Coronary artery (tissue), 2 donors: ENCODE measurements at regions not wholly inside any gene's neighbourhood (a gene's known extent, or its start where the extent isn't known, plus 50 kb on each side); places are given as distances from the start of the nearest gene placed in this dataset.

Experiments used
- DNase-seq: peaks from one replicate; pipeline ENCODE4 v3.0.0-alpha.2; 2017; ENCODE audit warnings: low spot score
- H3K27ac ChIP-seq, 2 donors: fragments of 200-600 bp; sonication (generic); one replicate each; pipeline ENCODE4 v1.5.1; 2016 to 2019
- H3K4me3 ChIP-seq: fragments of 200-600 bp; sonication (generic); 2 replicates; pipeline ENCODE4 v1.5.1; 2016; ENCODE audit warnings: mild to moderate bottlenecking, moderate library complexity
- TF ChIP-seq, protein P1 (sequence below): fragments of 200-600 bp; sonication (generic); IDR thresholded peaks from one replicate; pipeline ENCODE4 v1.5.1; 2019; ENCODE audit warnings: antibody characterized with exemption

DNA sequence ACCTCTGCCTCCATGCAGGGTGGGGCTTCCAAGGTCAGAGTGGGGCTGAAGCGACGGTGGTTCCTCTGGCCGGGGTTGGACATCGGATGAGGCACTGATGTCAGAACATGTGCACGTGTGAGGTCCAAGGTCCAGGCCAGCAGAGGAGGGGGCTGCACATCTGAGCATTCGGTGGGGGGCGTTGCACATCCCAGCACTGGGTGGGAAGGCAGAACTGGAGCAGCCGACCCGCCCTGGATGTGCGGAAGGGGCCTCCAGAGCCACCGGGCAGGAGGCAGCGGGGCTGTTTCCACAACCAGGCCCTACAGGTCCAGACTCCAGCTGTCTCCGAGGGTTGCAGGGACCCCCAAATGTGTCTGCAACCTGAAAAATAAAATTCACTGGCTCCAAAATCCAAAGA, 271.0 kb downstream of the CTTN start:
- TF ChIP-seq, protein P1, sequence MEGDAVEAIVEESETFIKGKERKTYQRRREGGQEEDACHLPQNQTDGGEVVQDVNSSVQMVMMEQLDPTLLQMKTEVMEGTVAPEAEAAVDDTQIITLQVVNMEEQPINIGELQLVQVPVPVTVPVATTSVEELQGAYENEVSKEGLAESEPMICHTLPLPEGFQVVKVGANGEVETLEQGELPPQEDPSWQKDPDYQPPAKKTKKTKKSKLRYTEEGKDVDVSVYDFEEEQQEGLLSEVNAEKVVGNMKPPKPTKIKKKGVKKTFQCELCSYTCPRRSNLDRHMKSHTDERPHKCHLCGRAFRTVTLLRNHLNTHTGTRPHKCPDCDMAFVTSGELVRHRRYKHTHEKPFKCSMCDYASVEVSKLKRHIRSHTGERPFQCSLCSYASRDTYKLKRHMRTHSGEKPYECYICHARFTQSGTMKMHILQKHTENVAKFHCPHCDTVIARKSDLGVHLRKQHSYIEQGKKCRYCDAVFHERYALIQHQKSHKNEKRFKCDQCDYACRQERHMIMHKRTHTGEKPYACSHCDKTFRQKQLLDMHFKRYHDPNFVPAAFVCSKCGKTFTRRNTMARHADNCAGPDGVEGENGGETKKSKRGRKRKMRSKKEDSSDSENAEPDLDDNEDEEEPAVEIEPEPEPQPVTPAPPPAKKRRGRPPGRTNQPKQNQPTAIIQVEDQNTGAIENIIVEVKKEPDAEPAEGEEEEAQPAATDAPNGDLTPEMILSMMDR = no peak
- no peak for DNase-seq
- H3K4me3 ChIP-seq = no peak overlapping the region
- no peak overlapping the region for H3K27ac ChIP-seq

DNA sequence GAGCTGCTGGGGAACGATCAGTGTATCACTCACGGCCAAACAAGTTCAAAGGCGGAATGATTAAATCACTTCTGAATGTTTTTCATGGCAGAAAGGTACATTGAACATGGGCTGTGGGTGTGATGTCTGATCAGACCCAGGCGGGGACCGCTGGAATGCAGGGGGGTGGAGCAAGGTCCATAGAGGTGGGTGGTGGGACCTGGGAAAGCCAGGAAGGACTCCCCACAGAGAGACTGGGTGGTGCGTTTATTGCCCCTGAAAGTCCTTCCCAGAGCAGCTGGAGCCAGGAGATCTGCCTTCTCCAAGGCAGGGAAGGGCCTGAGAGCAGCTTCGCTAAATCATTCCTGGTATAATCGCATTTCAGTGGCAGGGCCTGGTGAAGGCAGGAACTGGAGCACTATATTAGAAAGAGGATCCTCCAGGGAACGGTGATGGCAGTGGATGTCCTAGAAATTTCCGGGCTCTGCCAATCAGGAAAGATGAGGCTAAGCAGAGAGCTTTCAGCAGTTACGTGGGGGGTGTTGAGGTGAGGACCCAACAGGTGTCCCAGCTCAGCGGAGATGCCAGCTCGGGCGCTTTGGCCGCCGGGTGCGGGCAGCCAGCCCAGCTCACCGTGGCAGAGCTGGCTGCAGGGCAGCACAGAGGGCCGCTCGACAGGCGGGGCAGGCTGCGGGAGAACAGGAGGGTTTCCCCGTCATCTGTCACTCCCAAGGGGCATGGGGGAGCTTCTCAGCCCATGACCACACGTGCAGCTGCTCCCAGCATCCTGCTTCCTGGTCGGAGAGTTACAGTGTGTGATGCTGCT, 271.7 kb downstream of the CTTN start:
- no peak overlapping the region for H3K4me3 ChIP-seq
- DNase-seq = no peak
- TF ChIP-seq, protein P1 = no peak
- H3K27ac ChIP-seq = no peak overlapping the region

DNA sequence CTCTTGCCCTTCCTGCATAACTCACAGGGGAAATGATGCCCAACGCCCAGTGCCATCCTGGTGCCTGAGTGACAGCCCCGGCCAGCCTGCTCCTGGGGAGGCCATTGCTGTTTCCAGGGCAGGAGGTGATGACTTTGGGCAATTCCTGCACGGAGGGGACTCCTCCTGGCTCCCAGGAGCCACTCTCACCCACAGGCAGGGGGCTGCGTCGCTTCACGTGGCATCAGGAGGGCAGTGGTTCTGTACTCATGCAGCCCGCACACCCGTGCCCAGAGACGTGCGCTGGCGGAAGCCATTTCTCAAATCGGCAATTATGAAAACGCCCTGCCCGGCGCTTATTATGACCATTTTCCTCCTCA, 272.3 kb downstream of the CTTN start:
- Histone ChIP-seq H3K27ac (no peak overlapping the region), H3K4me3 (no peak overlapping the region)
- DNase-seq = no peak
- TF ChIP-seq, protein P1 = no peak

DNA sequence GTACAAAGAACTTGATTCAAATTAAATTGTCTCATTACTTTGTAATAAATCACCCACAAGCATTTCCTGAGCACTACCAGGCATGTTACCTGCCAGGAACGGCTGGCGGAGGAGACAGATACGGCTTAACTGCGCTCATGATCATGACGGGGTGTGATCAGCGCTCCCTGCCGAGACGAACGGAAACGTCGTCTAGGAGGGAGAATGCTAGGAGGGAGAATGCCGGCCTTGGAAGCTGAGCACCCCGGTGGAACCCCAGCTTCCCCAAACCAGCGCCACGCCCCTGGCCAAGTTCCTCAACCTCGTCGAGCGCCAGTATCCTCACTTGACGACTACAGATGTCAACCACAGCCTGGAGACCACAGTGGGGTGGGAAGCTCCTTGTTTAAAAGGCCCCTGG, 272.8 kb downstream of the CTTN start:
- TF ChIP-seq, protein P1 = no peak
- DNase-seq = no peak
- no peak overlapping the region for H3K4me3 ChIP-seq
- no peak overlapping the region for H3K27ac ChIP-seq

DNA sequence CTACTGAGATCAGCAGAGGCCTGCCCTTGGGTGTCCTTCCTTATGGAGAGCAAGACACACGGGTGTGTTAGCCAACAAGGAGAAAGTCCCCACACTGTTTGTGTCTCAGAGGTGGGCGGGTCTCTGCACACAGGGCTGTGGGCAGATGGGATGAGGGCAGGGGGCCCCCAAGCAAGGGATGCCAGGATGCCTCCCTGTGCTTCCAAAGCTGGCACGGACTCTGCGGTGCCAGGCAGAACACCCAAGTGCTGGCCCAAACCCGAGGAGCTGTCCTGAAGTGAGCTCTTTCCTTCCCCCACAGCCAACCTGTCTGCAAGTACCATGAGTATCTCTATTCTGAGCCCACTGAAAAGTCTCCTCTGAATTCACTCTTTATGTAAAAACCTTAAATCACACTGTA, 273.3 kb downstream of the CTTN start:
- H3K27ac ChIP-seq = no peak overlapping the region
- DNase-seq = no peak
- TF ChIP-seq, protein P1 = no peak
- H3K4me3 ChIP-seq = no peak overlapping the region

DNA sequence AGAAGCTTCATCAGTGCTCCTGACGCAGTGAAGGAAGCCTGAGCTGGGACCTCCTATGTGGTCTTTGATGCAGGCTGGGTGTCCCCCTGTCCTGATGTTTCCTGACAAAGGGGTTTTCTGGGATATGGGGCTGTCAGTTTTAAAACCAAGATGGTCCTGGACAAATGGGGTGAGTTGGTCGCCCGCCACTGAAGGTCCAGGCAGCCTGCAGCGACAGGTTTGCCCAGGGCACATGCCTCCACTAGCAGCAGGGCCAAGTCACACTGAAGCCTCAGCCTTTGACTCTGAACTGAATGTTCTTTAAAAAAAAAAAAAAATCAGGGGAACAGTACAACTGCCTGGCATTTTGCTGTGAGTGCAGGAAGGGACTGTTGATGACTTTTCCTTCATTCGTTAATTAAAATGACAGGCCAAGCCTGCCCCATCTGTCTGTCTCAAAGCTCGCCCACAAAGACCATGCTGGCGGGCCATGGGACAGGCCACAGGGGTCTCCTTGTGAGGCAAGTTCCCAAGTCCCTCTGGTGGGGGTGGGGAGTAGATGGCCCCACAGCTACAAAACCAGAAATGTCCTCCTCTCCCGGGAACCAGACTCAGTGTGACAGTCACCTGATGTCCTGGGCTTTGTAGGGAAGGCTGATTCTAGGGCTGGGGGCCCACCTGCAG, 274.8 kb downstream of the CTTN start:
- TF ChIP-seq, protein P1 = no peak
- Histone ChIP-seq H3K27ac (no peak overlapping the region), H3K4me3 (no peak overlapping the region)
- DNase-seq = no peak

DNA sequence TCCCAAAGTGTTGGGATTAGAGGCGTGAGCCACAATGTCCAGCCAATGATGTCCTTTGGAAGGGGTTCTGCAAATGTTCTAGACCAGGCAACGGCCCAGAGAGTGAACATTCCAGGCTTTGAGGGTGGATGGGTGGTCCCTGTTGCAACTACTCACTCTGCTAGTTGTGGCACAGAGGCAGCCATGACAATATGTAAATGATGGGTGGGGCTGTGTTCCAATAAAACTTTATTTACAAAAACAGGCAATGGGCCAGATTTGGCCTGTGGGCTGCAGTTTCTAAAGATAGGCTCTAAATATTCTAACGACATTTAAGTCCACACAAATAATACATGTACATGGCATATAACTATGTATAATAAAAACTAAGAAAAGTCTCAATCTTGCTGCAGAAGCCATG, 276.3 kb downstream of the CTTN start:
- TF ChIP-seq, protein P1 = no peak
- no peak for DNase-seq
- Histone ChIP-seq H3K27ac (no peak overlapping the region), H3K4me3 (no peak overlapping the region)
